Prostate gland (tissue), 2 donors: ENCODE measurements at regions not wholly inside any gene's neighbourhood (a gene's known extent, or its start where the extent isn't known, plus 50 kb on each side); places are given as distances from the start of the nearest gene placed in this dataset.
A peak's percentile ranks its signal among the peaks of the same experiment; 100 is the strongest.

ENCODE experiments used
- DNase-seq: peaks from one replicate; pipeline ENCODE4 v3.0.0-alpha.2; 2019; ENCODE audit warnings: low spot score
- H3K27ac ChIP-seq, 2 donors: fragments of 200-600 bp; sonication (generic); 2 replicates each; pipeline ENCODE4 v1.5.1; 2017 to 2019
- H3K27me3 ChIP-seq: fragments of 200-600 bp; sonication (generic); replicated peaks from 2 replicates; pipeline ENCODE4 v1.5.1; 2019; ENCODE audit not compliant: insufficient read depth
- H3K36me3 ChIP-seq, 2 donors: fragments of 200-600 bp; sonication (generic); 1 replicate in 1 of 2; 2 replicates in 1 of 2; pipeline versions ENCODE4 v1.5.1 to v1.8.1; 2017 to 2019
- H3K4me1 ChIP-seq: fragments of 200-600 bp; sonication (generic); replicated peaks from 2 replicates; pipeline ENCODE4 v1.5.1; 2019
- H3K4me3 ChIP-seq, 2 donors: fragments of 200-600 bp; sonication (generic); 2 replicates each; pipeline ENCODE4 v1.5.1; 2017 to 2019
- H3K9me3 ChIP-seq: fragments of 200-600 bp; sonication (generic); 2 replicates; pipeline ENCODE4 v1.5.1; 2017
- POLR2A ChIP-seq: fragments of 450-650 bp; IDR thresholded peaks from one replicate; pipeline ENCODE4 v1.6.1; 2016; ENCODE audit warnings: antibody characterized with exemption, mild to moderate bottlenecking
- POLR2AphosphoS5 ChIP-seq: sonication (generic); formaldehyde crosslinking; IDR thresholded peaks from one replicate; pipeline ENCODE4 v1.6.1; 2017; ENCODE audit warnings: antibody characterized with exemption
- WGBS: methylation state at CpG from one replicate; pipeline ENCODE4 v1.1.5; 2018; 5-methylcytosine and 5-hydroxymethylcytosine counted together
- intact Hi-C: fragments of 100-400 bp; cut with DNase I; formaldehyde crosslinking; loops from one replicate; pipeline ENCODE4 v1.14.2; 2022
- TF ChIP-seq, protein P1 (sequence below), 4 experiments: fragments of 200-600 bp in 2 of 4; fragments of 450-650 bp in 2 of 4; sonication (generic) in 2 of 4; IDR thresholded peaks; 1 replicate in 3 of 4; 2 replicates in 1 of 4; pipeline ENCODE4 v1.5.1; 2016 to 2019; ENCODE audit warnings: antibody characterized with exemption in 4 of 4, mild to moderate bottlenecking in 2 of 4, moderate library complexity in 2 of 4

- H3K4me1 ChIP-seq = no peaks in the 10 kb centered on the region
- H3K27me3 ChIP-seq = no peaks in the 10 kb centered on the region
- no peak overlapping the region for H3K27ac ChIP-seq
- intact Hi-C loops = no loop called here
- no peaks in the 10 kb centered on the region for H3K36me3 ChIP-seq
- H3K9me3 ChIP-seq = no peaks in the 10 kb centered on the region
- no peak for TF ChIP-seq POLR2AphosphoS5
- TF ChIP-seq, protein P1, sequence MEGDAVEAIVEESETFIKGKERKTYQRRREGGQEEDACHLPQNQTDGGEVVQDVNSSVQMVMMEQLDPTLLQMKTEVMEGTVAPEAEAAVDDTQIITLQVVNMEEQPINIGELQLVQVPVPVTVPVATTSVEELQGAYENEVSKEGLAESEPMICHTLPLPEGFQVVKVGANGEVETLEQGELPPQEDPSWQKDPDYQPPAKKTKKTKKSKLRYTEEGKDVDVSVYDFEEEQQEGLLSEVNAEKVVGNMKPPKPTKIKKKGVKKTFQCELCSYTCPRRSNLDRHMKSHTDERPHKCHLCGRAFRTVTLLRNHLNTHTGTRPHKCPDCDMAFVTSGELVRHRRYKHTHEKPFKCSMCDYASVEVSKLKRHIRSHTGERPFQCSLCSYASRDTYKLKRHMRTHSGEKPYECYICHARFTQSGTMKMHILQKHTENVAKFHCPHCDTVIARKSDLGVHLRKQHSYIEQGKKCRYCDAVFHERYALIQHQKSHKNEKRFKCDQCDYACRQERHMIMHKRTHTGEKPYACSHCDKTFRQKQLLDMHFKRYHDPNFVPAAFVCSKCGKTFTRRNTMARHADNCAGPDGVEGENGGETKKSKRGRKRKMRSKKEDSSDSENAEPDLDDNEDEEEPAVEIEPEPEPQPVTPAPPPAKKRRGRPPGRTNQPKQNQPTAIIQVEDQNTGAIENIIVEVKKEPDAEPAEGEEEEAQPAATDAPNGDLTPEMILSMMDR (IDR thresholded peaks at IDR 0.05) = no peak
- no peak for TF ChIP-seq POLR2A
- no peak for DNase-seq
- H3K4me3 ChIP-seq = no peak overlapping the region
- 87% methylated on average over 4 of the region's 4 CpGs for WGBS
These were observed 63.1 kb upstream of the TFEC start for GRCh38 chr7:116093516-116094301.

DNA sequence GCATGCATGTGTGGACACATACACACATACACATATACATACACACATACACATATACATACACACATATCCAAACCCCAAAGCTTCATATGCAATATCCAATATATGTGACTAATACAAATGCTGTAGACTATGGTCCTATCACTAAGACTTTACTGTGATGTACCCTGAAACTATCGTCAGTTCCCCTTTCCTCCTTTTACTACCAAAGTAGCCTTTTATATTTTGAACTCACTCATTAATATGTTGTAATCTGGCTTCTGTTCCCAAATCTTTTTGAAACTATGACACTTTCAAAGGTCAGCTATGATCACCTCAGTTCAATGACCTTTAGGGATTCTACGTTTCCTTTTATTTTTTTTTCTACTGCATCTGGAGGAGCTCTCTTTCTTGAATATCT, 64.8 kb upstream of the TFEC start:
- 97% methylated on average over 2 of the region's 2 CpGs for WGBS
- TF ChIP-seq POLR2AphosphoS5 (no peak), POLR2A (no peak)
- TF ChIP-seq, protein P1 (IDR thresholded peaks at IDR 0.05) = no peak
- Histone ChIP-seq H3K36me3 (no peaks in the 10 kb centered on the region), H3K4me1 (no peaks in the 10 kb centered on the region), H3K27me3 (no peaks in the 10 kb centered on the region), H3K9me3 (no peaks in the 10 kb centered on the region), H3K4me3 (no peak overlapping the region), H3K27ac (no peak overlapping the region)
- intact Hi-C loops = no loop called here
- no peak for DNase-seq

GRCh38 chr7:116097365-116098009, 66.9 kb upstream of the TFEC start:
- Histone ChIP-seq H3K9me3 (no peaks in the 10 kb centered on the region), H3K4me1 (no peaks in the 10 kb centered on the region), H3K27me3 (no peaks in the 10 kb centered on the region), H3K36me3 (no peaks in the 10 kb centered on the region), H3K27ac (no peak overlapping the region), H3K4me3 (no peak overlapping the region)
- intact Hi-C loops = no loop called here
- TF ChIP-seq, protein P1 (IDR thresholded peaks at IDR 0.05) = peak in 2 of 4 experiments; percentile 7 to 27
- no peak for TF ChIP-seq POLR2A
- no peak for DNase-seq
- WGBS = 78% methylated on average over 4 of the region's 4 CpGs

DNA sequence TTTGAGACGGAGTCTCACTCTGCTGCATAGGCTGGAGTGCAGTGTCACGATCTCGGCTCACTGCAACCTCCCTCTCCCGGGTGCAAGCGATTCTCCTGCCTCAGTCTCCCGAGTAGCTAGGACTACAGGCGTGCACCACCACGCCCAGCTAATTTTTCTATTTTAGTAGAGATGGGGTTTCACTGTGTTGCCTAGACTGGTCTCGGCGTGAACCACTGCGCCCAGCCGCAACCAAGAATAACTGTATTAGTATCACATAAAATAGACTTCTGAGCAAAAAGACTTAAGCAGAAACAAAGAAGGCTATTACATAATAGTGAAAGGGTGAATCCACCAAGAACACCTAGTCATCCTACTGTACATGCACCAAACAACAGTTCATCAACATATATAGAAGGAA, 67.6 kb upstream of the TFEC start:
- no peaks in the 10 kb centered on the region for H3K36me3 ChIP-seq
- no peaks in the 10 kb centered on the region for H3K9me3 ChIP-seq
- 98% methylated on average over 12 of the region's 12 CpGs for WGBS
- H3K4me1 ChIP-seq = no peaks in the 10 kb centered on the region
- H3K27me3 ChIP-seq = no peaks in the 10 kb centered on the region
- H3K4me3 ChIP-seq = no peak overlapping the region
- TF ChIP-seq POLR2AphosphoS5 (no peak), POLR2A (no peak)
- TF ChIP-seq, protein P1 (IDR thresholded peaks at IDR 0.05) = no peak
- no peak for DNase-seq
- H3K27ac ChIP-seq = no peak overlapping the region
- intact Hi-C loops = no loop called here

DNA sequence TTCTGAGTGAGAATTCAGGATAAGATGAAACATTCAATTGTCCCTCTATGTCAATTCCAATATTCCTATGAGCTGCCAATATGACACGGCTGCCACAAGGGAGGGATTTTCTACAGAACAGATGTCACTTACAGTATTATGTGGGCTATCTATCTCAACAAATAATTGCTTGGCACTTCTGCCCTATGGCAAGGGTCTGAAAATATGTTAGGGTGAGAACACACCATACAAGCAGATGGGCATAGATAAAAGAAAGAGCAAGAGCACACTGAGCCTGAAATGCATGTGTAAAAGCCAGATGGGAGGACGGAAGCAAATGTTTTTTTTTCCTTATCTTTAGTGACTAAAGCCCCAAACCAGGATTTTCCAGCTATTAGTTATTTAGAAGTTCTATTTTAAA, 70.1 kb upstream of the TFEC start:
- H3K4me3 ChIP-seq = no peak overlapping the region
- H3K36me3 ChIP-seq = no peaks in the 10 kb centered on the region
- TF ChIP-seq, protein P1 (IDR thresholded peaks at IDR 0.05) = no peak
- no peak for TF ChIP-seq POLR2A
- TF ChIP-seq POLR2AphosphoS5 = no peak
- H3K27ac ChIP-seq = no peak overlapping the region
- 80% methylated on average over 2 of the region's 2 CpGs for WGBS
- no peaks in the 10 kb centered on the region for H3K27me3 ChIP-seq
- intact Hi-C loops = no loop called here
- no peaks in the 10 kb centered on the region for H3K4me1 ChIP-seq
- H3K9me3 ChIP-seq = no peaks in the 10 kb centered on the region
- no peak for DNase-seq
